GM12892 (cell line): ENCODE measurements at regions not wholly inside any gene's neighbourhood (a gene's known extent, or its start where the extent isn't known, plus 50 kb on each side); places are given as distances from the start of the nearest gene placed in this dataset.

Experiments used
- DNase-seq: peaks from one replicate; pipeline ENCODE4 v3.0.0; 2011; ENCODE audit not compliant: insufficient read length
- FAIRE-seq: peaks from 2 replicates; lab custom pipeline; 2011; peaks lifted over from hg19 to GRCh38; lab: Jason Lieb, UNC
- POLR2A ChIP-seq: IDR thresholded peaks from 2 replicates; pipeline ENCODE4 v1.6.1; 2011; ENCODE audit warnings: low read depth, low read length, control low read depth
- POLR2AphosphoS5 ChIP-seq: IDR thresholded peaks from 2 replicates; pipeline ENCODE4 v1.6.1; 2011; ENCODE audit warnings: low read depth, low read length, control low read depth
- TAF1 ChIP-seq: IDR thresholded peaks from 2 replicates; pipeline ENCODE4 v1.6.1; 2011; ENCODE audit warnings: low read depth, mild to moderate bottlenecking, control low read depth, low read length, borderline replicate concordance

DNA sequence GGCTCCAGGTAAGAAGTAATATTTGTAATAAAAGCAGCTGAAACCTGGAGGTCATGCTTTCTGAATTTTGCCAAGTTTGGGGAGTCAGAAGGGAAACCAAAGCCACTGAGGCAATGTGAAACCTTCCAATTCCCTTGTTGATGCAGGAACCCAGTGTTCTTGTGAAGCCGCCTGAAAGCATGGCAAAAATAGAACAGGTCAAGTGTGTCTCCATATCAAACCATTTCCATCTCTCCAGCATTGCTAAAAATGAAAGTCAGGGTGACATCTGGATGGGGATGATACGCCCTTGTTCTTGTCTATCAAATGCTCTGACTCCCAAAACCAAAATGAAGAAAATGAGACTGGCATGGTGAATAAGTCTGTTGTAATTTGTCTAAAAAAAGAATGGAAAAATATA lies 362.5 kb downstream of the VPS13C start:
- FAIRE-seq (no peak), DNase-seq (no peak)
- TF ChIP-seq POLR2AphosphoS5 (no peak), TAF1 (no peak), POLR2A (no peak)

DNA sequence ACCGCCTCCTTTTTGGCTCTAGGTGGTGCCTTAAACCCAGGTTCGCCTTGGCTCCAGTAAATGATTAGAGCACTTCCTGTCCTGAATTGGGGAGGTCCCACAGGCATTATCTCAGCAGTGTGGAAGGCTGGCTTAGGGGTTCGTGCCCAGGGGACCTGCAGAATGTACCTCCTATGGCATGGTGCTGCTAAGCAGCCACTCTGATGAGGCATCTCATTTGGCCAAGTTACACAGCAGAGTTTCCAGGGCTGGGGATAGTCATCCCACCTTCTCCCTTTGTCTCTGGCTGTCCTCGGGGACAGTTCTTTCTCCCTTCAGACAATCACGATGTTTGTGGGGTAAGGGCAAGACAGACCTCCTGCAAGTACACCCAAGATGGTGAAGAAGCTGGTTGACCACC lies 371.2 kb downstream of the VPS13C start:
- DNase-seq (no peak), FAIRE-seq (no peak)
- no peak for TF ChIP-seq TAF1
- TF ChIP-seq POLR2AphosphoS5: no peak
- no peak for TF ChIP-seq POLR2A

DNA sequence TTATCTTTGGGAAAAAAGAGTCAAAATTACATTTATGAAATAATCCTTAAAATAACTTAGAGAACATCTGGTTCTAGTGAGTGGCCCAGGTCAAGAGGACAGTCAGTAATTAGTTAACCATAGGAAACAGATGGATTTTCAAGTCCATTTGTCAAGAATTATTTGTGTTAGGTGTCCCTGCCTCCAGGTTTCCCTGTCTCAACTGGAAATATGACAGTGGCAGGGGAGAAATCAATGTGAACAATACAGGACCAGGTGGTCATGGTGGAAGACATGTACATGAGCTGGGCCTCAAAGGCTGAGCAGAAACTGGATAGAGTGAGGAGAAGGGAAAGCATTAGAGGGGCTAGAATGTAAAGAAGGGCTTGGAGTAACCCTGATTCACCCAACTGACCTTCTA lies 372.6 kb downstream of the VPS13C start:
- DNase-seq (no peak), FAIRE-seq (no peak)
- no peak for TF ChIP-seq TAF1
- no peak for TF ChIP-seq POLR2AphosphoS5
- no peak for TF ChIP-seq POLR2A

DNA sequence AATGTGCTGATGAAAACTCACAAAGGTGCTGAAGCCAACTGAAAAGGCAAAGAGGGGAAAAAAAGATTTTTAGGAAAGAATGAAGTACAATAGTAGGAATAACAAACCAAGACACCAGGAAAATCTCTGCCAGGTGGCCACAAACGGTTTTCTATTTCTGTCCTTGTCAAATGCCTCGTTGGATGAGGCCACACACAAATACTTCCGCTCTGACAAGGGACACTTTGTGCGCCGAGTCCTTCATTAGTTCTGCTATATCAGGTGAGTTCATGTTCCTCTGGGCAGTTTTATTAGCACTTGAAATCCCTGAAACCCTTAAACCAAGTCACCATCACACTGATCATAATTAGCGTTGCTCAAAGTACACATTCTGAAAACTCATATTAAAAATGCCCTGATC lies 373.1 kb downstream of the VPS13C start:
- FAIRE-seq: no peak
- no peak for TF ChIP-seq TAF1
- TF ChIP-seq POLR2A: no peak
- TF ChIP-seq POLR2AphosphoS5: no peak

DNA sequence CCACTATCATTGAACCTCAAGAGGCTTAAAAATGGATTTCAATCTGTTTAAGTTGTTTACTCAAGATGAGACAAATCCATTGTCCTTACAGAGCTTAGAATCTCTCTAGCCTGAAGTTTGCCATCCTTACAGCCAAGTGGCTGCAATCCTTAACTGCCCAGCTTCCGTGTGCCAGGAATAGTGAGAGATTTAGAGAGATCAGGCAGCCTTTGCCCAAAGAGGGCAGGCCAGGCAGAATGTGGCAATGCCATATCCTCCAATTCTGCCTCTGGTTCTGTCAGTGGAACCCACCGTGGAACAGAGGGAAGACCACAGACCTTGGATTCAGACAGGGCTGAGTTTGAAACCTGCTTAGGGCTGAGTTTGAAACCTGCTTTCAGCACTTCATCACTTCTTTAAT lies 374.3 kb downstream of the VPS13C start:
- DNase-seq (no peak), FAIRE-seq (no peak)
- TF ChIP-seq POLR2AphosphoS5: no peak
- TF ChIP-seq TAF1: no peak
- TF ChIP-seq POLR2A: no peak

More for the DNA sequence above, 373.1 kb downstream of the VPS13C start:
- DNase-seq: no peak

DNA sequence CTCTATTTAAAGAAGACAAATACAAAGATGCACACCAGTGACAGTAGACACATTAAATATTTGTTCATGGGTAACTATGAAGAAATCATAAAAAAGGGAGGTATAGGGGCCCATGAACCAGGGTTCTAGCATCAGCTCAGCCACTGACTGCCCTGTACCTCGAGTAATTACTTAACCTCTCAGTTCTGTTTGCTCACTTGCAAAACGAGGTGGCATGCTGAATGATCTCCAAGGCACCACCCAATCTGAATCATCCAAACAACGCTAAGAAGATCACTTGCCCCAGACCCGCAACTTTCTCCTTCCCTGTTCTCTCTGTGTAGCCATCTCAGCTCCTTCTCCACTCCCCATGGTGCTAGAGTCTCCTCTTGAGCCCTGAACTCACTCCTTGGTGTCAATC lies 374.7 kb downstream of the VPS13C start:
- FAIRE-seq: no peak
- DNase-seq: no peak
- TF ChIP-seq POLR2A: no peak
- TF ChIP-seq POLR2AphosphoS5: no peak
- no peak for TF ChIP-seq TAF1

DNA sequence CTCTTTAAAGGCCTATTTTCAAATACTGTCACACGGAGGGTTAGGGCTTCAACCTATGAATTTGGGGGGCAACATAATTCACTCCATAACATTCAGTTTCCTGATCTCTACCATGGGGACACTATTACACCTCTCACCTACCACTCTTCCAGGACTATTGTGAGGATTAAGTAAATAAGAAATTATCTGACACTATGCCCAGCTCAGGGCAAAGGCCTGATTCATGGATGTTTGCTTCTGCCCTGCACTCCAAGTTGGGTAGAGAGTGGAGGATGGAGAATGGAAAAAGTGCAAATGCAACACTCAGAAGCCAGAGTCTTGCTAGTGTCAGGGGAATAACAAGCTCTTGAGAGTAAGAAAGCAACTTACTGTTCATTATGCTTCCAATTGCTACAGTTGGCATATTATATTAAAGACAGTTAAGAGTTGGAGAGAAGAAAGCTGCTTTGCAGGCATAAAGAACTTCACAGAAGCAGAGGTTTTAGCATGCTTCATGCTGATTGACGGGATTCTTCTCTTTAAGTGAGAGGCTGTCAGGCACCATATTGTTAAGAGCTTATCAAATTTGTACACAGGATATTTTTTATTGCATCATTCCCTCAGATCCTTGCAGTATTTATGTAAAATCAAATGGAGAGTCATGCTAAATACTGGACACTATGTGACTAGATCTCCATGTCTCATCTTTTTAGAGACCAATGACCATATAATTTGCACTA lies 375.3 kb downstream of the VPS13C start:
- no peak for DNase-seq
- TF ChIP-seq POLR2AphosphoS5: no peak
- no peak for TF ChIP-seq TAF1
- TF ChIP-seq POLR2A: no peak
- FAIRE-seq: no peak

DNA sequence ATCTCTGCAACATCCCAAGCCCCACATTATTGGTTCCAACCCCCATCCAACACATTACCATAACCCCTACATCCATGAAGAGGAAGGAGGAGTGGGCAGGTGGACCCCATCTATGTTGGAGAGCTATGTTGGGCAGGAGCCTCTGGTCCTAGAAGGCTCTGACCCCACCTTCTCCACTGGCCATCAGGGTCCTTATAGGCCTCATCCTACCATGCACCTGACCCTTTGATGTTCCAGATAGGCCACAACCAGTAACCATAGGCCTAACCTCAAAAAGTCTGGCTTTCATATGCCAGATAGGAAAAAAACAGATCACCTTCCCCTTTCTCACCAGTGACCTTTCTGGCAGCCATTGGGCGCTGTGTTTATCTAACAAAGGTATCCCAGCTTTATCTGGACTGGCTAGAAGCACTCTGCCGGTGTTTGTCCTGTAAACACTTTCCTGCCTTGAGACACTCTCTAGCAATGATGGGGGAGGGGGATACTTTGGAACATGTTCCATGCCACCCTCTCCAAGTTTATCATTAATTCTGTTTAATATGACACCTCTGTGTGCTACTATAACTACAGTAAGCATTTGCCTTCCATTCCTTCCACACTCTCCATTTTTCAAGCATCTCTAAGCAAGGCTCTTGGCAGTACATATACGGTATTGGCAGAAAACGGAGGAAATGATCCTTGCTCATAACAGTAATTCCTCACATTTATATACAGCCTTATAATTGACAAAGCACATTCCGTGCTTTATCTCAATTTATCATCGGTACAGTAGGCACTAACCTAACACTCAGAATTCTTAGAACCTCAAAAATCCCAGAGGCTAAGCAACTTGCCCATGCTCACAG lies 377.1 kb downstream of the VPS13C start:
- FAIRE-seq: no peak
- no peak for DNase-seq
- TF ChIP-seq POLR2AphosphoS5: no peak
- no peak for TF ChIP-seq TAF1
- TF ChIP-seq POLR2A: no peak

DNA sequence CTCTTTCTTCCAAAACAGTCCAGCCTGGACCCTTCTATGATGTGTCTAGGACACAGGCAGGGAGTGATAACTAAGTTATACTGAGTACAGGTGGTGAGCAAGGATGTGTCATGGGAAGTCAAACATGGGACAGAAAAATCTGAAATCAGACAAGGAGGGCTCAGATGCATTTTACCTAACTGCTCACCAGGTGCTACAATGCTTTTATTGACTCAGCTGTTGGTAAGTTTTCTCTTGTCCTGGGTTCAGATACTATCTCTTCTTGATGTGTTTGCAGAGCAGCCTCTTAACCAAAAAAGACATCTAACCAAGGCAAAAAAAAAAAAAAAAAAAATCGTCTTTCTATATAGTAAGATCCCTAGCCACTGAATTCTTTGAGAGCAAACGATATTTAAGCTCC lies 378.6 kb downstream of the VPS13C start:
- FAIRE-seq (no peak), DNase-seq (no peak)
- TF ChIP-seq POLR2AphosphoS5 (no peak), POLR2A (no peak), TAF1 (no peak)

DNA sequence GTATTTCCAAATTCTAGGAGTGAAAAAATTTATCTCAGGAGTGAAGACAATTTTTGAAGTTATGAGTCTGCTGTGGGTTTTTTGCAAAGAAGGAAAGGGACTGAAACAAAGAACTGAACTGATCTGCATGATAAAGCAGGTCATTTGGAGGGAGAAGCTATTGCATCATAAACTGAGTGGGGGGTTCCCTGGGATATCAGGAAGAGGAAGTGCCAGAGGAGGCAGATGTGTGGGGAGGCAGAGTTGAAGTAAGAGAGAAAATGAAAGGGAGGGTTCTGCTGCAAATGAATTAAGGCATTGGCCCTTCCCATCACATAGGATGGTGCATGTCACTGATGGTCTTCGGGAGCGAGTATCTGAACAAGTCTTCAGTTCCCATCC lies 379.2 kb downstream of the VPS13C start:
- TF ChIP-seq POLR2A (no peak), TAF1 (no peak), POLR2AphosphoS5 (no peak)
- no peak for DNase-seq

DNA sequence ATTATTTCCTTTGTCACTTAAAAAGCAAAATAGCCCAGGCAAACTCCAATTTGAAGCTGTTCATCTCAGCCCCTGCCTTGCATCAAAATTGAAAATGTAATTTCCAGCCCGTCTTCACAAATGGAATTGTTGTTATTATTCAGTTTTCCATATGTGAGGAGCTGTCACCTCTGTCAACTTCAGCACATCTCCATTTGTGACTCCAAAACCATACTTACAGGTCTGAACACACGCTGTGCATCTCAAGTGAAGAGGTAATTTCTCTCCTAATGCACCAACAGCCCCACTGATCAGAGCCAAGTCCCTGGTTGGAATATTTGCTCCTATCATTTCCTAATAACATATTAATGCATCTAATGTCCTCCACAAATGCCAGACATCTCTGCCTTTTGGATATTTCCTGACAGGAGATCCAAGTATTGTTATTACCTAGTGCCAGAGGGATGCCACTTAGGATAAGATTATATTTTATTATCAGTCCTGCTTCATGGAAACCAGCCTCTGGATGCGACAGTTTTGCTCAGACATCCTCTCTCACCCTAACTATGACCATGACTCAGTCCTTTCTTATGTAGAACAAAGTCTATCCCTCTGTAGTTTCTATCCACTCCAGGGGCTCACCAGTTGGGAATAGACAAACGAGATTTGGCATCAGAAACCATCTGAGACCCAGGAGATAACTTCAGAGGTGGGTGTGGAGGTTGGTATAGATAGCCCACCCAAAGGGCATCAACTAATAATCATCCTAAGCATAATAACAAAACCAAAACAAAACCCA lies 379.8 kb downstream of the VPS13C start:
- TF ChIP-seq POLR2AphosphoS5: no peak
- no peak for TF ChIP-seq TAF1
- TF ChIP-seq POLR2A: no peak
- DNase-seq (no peak), FAIRE-seq (no peak)

More for the DNA sequence above, 379.2 kb downstream of the VPS13C start:
- FAIRE-seq: no peak
